Esophagus muscularis mucosa (tissue), 4 donors: ENCODE measurements at regions not wholly inside any gene's neighbourhood (a gene's known extent, or its start where the extent isn't known, plus 50 kb on each side); places are given as distances from the start of the nearest gene placed in this dataset.

Experiments used
- DNase-seq: peaks from one replicate; pipeline ENCODE4 v3.0.0-alpha.2; 2017; ENCODE audit errors: extremely low spot score
- H3K27ac ChIP-seq, 4 donors: fragments of 200-600 bp; sonication (generic); replicated peaks in 1 of 4; 1 replicate in 3 of 4; 2 replicates in 1 of 4; pipeline ENCODE4 v1.5.1; 2016 to 2019; ENCODE audit warnings: mild to moderate bottlenecking in 1 of 4
- H3K27me3 ChIP-seq, 4 donors: fragments of 200-600 bp; sonication (generic); one replicate each; pipeline versions ENCODE4 v1.5.1 to v1.6.0; 2016 to 2019
- H3K36me3 ChIP-seq, 4 donors: fragments of 200-600 bp; sonication (generic); one replicate each; pipeline ENCODE4 v1.5.1; 2016 to 2019
- H3K4me1 ChIP-seq, 4 donors: fragments of 200-600 bp; sonication (generic); one replicate each; pipeline ENCODE4 v1.5.1; 2016 to 2019
- H3K4me3 ChIP-seq, 4 donors: fragments of 200-600 bp; sonication (generic); 1 replicate in 2 of 4; 2 replicates in 2 of 4; pipeline ENCODE4 v1.5.1; 2016 to 2019; ENCODE audit warnings: mild to moderate bottlenecking in 4 of 4, moderate library complexity in 1 of 4
- H3K9me3 ChIP-seq, 4 donors: fragments of 200-600 bp; sonication (generic); 1 replicate in 3 of 4; 2 replicates in 1 of 4; pipeline ENCODE4 v1.5.1; 2016 to 2019
- EP300 ChIP-seq: sonication (generic); formaldehyde crosslinking; IDR thresholded peaks from one replicate; pipeline ENCODE4 v1.6.1; 2017; ENCODE audit warnings: antibody characterized with exemption
- POLR2A ChIP-seq: fragments of 450-650 bp; IDR thresholded peaks from one replicate; pipeline ENCODE4 v1.6.1; 2017; ENCODE audit warnings: antibody characterized with exemption, moderate library complexity, mild to moderate bottlenecking, low read depth
- POLR2AphosphoS5 ChIP-seq, 2 donors: sonication (generic); formaldehyde crosslinking; IDR thresholded peaks; one replicate each; pipeline ENCODE4 v1.6.1; 2017; ENCODE audit warnings: antibody characterized with exemption in 2 of 2
- WGBS: methylation state at CpG from one replicate; pipeline ENCODE4 v1.1.5; 2018; 5-methylcytosine and 5-hydroxymethylcytosine counted together
- intact Hi-C: fragments of 100-400 bp; cut with DNase I; formaldehyde crosslinking; loops from one replicate; pipeline ENCODE4 v1.15.1; 2023
- TF ChIP-seq, protein P1 (sequence below), 3 experiments: fragments of 200-600 bp in 2 of 3; fragments of 450-650 bp in 1 of 3; sonication (generic) in 2 of 3; IDR thresholded peaks; one replicate each; pipeline ENCODE4 v1.5.1; 2017 to 2019; ENCODE audit warnings: antibody characterized with exemption in 3 of 3, mild to moderate bottlenecking in 2 of 3, moderate library complexity in 1 of 3

DNA sequence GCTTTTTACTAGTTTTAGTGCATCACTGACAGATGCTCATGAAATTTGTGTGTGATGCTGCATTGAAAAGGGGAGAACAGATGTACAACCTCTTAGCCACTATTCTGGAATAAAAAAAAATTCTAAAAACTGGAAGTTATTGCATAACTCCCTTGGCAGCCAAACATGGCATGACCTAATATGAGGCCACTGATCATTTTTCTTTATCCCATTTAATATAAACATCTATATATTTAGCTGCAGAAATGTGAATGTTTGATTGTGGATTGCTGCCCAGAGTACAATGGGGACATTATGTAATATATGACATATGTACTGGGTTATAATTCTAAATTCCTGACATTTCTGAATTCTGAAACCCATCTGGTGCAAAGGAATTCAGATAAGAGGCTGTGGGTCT, 86.5 kb downstream of the CDCA7 start:
- no peaks in the 10 kb centered on the region for H3K27me3 ChIP-seq
- H3K27ac ChIP-seq, result no peak overlapping the region
- H3K9me3 ChIP-seq, result no peaks in the 10 kb centered on the region
- DNase-seq, result no peak
- no peak overlapping the region for H3K4me3 ChIP-seq
- TF ChIP-seq, protein P1, sequence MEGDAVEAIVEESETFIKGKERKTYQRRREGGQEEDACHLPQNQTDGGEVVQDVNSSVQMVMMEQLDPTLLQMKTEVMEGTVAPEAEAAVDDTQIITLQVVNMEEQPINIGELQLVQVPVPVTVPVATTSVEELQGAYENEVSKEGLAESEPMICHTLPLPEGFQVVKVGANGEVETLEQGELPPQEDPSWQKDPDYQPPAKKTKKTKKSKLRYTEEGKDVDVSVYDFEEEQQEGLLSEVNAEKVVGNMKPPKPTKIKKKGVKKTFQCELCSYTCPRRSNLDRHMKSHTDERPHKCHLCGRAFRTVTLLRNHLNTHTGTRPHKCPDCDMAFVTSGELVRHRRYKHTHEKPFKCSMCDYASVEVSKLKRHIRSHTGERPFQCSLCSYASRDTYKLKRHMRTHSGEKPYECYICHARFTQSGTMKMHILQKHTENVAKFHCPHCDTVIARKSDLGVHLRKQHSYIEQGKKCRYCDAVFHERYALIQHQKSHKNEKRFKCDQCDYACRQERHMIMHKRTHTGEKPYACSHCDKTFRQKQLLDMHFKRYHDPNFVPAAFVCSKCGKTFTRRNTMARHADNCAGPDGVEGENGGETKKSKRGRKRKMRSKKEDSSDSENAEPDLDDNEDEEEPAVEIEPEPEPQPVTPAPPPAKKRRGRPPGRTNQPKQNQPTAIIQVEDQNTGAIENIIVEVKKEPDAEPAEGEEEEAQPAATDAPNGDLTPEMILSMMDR (IDR thresholded peaks at IDR 0.05), result no peak
- TF ChIP-seq EP300 (no peak), POLR2AphosphoS5 (IDR thresholded peaks at IDR 0.05) (no peak), POLR2A (no peak)
- peaks cover 0 to 9% (median 4%) of the 10 kb centered on the region in 4 donors for H3K4me1 ChIP-seq
- no peaks in the 10 kb centered on the region for H3K36me3 ChIP-seq
- intact Hi-C loops, result no loop called here

DNA sequence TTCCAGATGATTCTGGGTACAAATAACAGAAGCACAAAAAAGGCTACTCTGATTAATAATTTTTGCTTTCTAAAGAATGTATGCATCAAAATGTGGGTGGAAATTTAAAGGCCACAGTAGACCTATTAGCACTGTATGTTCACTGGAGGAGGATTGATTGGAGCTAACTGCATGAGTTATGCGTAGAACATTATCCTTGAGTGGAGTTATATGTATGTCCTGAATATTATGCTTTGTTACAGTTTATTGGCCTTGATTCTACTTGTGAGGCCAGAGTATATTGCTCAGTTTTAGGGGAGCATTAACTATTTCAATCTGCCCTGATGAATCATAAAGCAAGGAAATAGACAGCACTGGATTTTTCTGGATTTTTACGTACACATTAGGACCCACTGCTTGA, 87.9 kb downstream of the CDCA7 start:
- Histone ChIP-seq H3K36me3 (no peaks in the 10 kb centered on the region), H3K4me1 (peaks cover 0 to 9% (median 4%) of the 10 kb centered on the region in 4 donors), H3K27ac (no peak overlapping the region), H3K4me3 (no peak overlapping the region), H3K9me3 (peaks cover 0 to 3% (median 0%) of the 10 kb centered on the region in 4 donors), H3K27me3 (no peaks in the 10 kb centered on the region)
- intact Hi-C loops, result no loop called here
- WGBS, result 95% methylated on average over 2 of the region's 2 CpGs
- DNase-seq, result no peak
- TF ChIP-seq EP300 (no peak), POLR2AphosphoS5 (IDR thresholded peaks at IDR 0.05) (no peak), POLR2A (no peak)
- TF ChIP-seq, protein P1 (IDR thresholded peaks at IDR 0.05), result no peak

DNA sequence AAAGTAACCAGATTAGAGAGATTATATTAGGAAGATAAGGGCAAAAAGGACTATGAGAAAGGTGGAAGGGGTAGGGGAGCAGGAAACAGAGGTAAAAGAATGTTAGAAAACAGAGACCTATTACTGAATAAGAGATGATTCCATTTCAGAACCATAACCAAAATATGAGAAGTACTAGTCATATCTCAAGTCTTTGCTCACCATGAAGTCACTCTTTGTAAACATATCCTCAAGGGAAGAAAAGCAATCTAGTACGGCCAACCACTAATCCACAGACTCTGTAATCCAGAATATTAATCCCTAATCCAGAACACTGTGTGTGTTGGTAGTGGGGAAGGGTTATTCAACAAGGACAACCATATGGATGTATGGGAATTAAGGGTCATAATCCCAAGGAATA, 92.0 kb downstream of the CDCA7 start:
- peaks cover 4 to 8% (median 6%) of the 10 kb centered on the region in 4 donors for H3K4me1 ChIP-seq
- TF ChIP-seq EP300, result no peak
- no peak for TF ChIP-seq POLR2AphosphoS5 (IDR thresholded peaks at IDR 0.05)
- H3K27ac ChIP-seq, result no peak overlapping the region

DNA sequence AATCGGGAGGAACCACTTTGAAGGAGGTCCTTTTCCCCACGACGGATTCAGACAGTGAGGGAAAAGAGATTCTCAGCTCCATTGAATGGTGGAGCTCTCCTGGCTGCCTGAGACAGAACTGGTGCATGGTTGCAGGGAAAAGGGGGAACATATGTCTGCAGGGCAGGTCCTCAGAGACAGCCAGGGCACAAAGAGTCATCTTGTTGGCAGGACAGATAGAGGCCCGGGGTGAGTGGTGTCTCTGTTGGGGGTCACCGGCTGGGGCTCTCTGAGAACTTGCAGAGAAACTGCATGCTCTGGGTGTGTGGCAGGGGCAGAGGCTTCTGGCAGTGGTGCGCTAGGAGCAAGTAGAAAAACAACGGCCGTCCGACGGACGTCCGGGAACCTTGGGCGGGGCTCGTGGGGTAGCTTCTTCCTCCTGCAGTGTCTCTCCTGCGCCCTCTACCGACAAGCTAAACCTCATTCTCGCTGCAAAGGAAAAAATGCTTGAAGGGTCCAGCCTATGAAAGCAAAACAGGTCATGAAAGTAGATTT, 94.3 kb downstream of the CDCA7 start:
- Histone ChIP-seq H3K4me1 (peaks cover 4 to 8% (median 6%) of the 10 kb centered on the region in 4 donors), H3K27me3 (no peaks in the 10 kb centered on the region), H3K36me3 (no peaks in the 10 kb centered on the region), H3K27ac (peak overlapping the region in 2 of 4 donors; percentile 18 to 56), H3K4me3 (peak overlapping the region; percentile 32 to 54 (median 41)), H3K9me3 (peaks cover 0 to 3% (median 0%) of the 10 kb centered on the region in 4 donors)
- no peak for DNase-seq
- intact Hi-C loops, result loop anchor here (2.0 kb wide), 1 partner anchor 46 kb away; no protein-coding TSS in a partner anchor
- no peak for TF ChIP-seq POLR2A
- peak in 1 of 2 donors; percentile 26 for TF ChIP-seq POLR2AphosphoS5 (IDR thresholded peaks at IDR 0.05)
- TF ChIP-seq EP300, result no peak
- TF ChIP-seq, protein P1 (IDR thresholded peaks at IDR 0.05), result peak; percentile 65 to 76 (median 74)
- 20% methylated on average over 16 of the region's 17 CpGs for WGBS

More for the DNA sequence above, 92.0 kb downstream of the CDCA7 start:
- Histone ChIP-seq H3K9me3 (peaks cover 0 to 3% (median 0%) of the 10 kb centered on the region in 4 donors), H3K36me3 (no peaks in the 10 kb centered on the region), H3K4me3 (no peak overlapping the region), H3K27me3 (no peaks in the 10 kb centered on the region)
- 74% methylated on average over 1 of the region's 1 CpG for WGBS
- no peak for DNase-seq
- intact Hi-C loops, result no loop called here

DNA sequence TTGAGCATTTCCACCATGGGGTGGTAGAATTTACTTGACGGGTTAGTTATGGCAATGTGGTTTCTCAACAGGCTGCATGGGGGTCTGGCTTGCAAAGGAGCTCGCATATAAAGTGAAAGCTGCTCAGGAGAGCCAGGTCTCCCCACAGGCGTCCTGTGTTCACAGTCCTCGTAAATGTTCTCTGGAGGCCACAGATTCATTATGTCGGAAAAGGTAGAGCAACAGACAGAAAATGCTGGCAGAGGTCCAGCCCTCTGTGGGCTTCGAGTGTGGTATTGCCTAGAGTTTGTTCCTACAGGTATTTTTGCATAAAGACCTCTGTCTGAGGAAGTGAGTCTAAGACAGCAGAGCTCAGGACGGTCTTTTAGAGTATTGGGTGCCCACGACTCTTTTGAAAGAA, 96.4 kb downstream of the CDCA7 start:
- no peak overlapping the region for H3K4me3 ChIP-seq
- intact Hi-C loops, result no loop called here
- TF ChIP-seq, protein P1 (IDR thresholded peaks at IDR 0.05), result no peak
- no peak for TF ChIP-seq POLR2AphosphoS5 (IDR thresholded peaks at IDR 0.05)
- no peak for TF ChIP-seq POLR2A
- TF ChIP-seq EP300, result no peak
- H3K27ac ChIP-seq, result no peak overlapping the region
- peaks cover 0 to 3% (median 0%) of the 10 kb centered on the region in 4 donors for H3K9me3 ChIP-seq
- peaks cover 4 to 8% (median 6%) of the 10 kb centered on the region in 4 donors for H3K4me1 ChIP-seq
- peaks cover 0 to 6% (median 0%) of the 10 kb centered on the region in 4 donors for H3K27me3 ChIP-seq
- no peak for DNase-seq
- no peaks in the 10 kb centered on the region for H3K36me3 ChIP-seq
- 77% methylated on average over 8 of the region's 8 CpGs for WGBS
